MCF 10A (cell line): ENCODE measurements at regions not wholly inside any gene's neighbourhood (a gene's known extent, or its start where the extent isn't known, plus 50 kb on each side); places are given as distances from the start of the nearest gene placed in this dataset.

ENCODE experiments used
- BruUV-seq: library from RNA; stranded (reverse); fragments of 400-500 nt; replicated peaks from 2 replicates; lab custom pipeline; 2021; lab: Mats Ljungman, UMichigan
- CTCF ChIA-PET: fragments of 300-600 bp; sonication (Branson Sonifier 250); formaldehyde crosslinking; extraction: SDS; loops from one replicate; lab custom pipeline; 2021; ENCODE audit warnings: antibody characterized with exemption, inconsistent platforms; lab: Yijun Ruan, JAX
- POLR2A ChIA-PET: fragments of 300-600, 350-650 bp; sonication (Branson Sonifier 250); formaldehyde crosslinking; extraction: SDS; loops from one replicate; lab custom pipeline; 2020; ENCODE audit warnings: antibody characterized with exemption, inconsistent platforms; lab: Yijun Ruan, JAX
- DNase-seq: peaks from one replicate; pipeline ENCODE4 v3.0.0-alpha.2; 2018; ENCODE audit not compliant: unreplicated experiment
- H3K27ac Mint-ChIP-seq: one replicate; pipeline ENCODE4 v1.8.0; 2022; ENCODE audit warnings: mild to moderate bottlenecking, low read depth, mixed read lengths; ENCODE audit not compliant: unreplicated experiment
- H3K27me3 Mint-ChIP-seq: one replicate; pipeline ENCODE4 v1.8.0; 2022; ENCODE audit warnings: mixed read lengths; ENCODE audit not compliant: insufficient read depth, unreplicated experiment
- H3K36me3 Mint-ChIP-seq: one replicate; pipeline ENCODE4 v1.8.0; 2022; ENCODE audit warnings: mild to moderate bottlenecking, moderate library complexity, mixed read lengths; ENCODE audit not compliant: insufficient read depth, unreplicated experiment
- H3K4me1 Mint-ChIP-seq: one replicate; pipeline ENCODE4 v1.8.0; 2022; ENCODE audit warnings: mixed read lengths; ENCODE audit not compliant: insufficient read depth, unreplicated experiment
- H3K4me3 Mint-ChIP-seq: one replicate; pipeline ENCODE4 v1.8.0; 2022; ENCODE audit warnings: mild to moderate bottlenecking, moderate library complexity, mixed read lengths; ENCODE audit not compliant: unreplicated experiment
- H3K9me3 Mint-ChIP-seq: one replicate; pipeline ENCODE4 v1.8.0; 2022; ENCODE audit warnings: mixed read lengths; ENCODE audit not compliant: unreplicated experiment
- CTCF ChIP-seq: fragments of 200-600 bp; IDR thresholded peaks from one replicate; pipeline ENCODE4 v1.8.0; 2022; ENCODE audit warnings: antibody characterized with exemption, mild to moderate bottlenecking; ENCODE audit not compliant: unreplicated experiment
- intact Hi-C: fragments of 100-400 bp; cut with micrococcal nuclease; formaldehyde crosslinking; loops from 2 replicates; pipeline ENCODE4 v1.14.1; 2022

DNA sequence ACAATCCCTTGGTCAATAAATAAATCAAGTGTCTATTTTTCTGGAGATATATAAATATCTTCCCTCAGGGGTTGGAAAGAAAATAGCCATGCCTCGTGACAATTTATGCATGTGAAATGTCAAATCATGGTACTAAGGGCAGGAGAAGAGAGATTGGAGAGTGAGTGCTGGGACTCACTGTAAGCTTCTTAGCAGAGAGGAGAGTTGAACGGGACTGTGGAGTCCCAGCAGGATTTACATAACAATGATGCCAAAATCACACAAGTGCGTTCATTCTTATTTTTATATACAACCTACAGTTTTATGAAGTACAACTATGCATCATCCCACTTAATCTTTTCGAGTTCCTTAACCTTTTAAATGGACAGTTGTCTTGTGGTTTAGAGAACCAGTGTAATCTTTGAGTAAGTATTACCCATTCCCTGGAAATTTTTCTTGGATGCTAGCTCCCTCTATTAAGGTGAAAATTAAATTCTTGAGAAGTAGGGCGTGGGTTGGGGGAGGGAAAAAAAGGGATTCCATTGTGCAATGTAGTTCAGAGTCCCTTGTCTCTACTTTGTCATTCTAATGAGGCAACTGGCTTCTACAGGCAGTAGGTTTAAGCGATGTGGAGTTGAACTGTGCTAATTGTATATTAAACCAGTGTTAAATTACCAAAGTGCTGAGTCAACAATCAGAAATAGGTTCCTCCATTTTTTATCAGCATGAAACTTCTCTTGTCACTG, 143.6 kb upstream of the EPHA4 start:
- Mint-ChIP-seq H3K27ac (no peak overlapping the region), H3K36me3 (no peaks in the 10 kb centered on the region), H3K9me3 (no peaks in the 10 kb centered on the region), H3K4me3 (no peak overlapping the region), H3K27me3 (no peaks in the 10 kb centered on the region), H3K4me1 (peaks cover 9% of the 10 kb centered on the region)
- no peak for DNase-seq
- POLR2A ChIA-PET = interaction anchor here (0.7 kb wide), 1 partner anchor 370 kb away, joined by 4 read pairs; no protein-coding TSS in a partner anchor
- CTCF ChIA-PET = interaction anchor here (0.6 to 0.9 kb wide), 3 partner anchors 20 to 46 kb away, joined by 3 to 4 read pairs (median 3); no protein-coding TSS in a partner anchor
- intact Hi-C loops = no loop called here
- no TSS peak for BruUV-seq
- no peak for TF ChIP-seq CTCF

- no TSS peak for BruUV-seq
- ChIA-PET CTCF (interaction anchor here (1.0 kb wide), 1 partner anchor 53 kb away, joined by 3 read pairs; no protein-coding TSS in a partner anchor), POLR2A (no interaction called here)
- Mint-ChIP-seq H3K4me1 (no peaks in the 10 kb centered on the region), H3K9me3 (no peaks in the 10 kb centered on the region), H3K4me3 (no peak overlapping the region), H3K27me3 (no peaks in the 10 kb centered on the region), H3K36me3 (no peaks in the 10 kb centered on the region), H3K27ac (no peak overlapping the region)
- TF ChIP-seq CTCF = no peak
- DNase-seq = no peak
- intact Hi-C loops = no loop called here
Measured at GRCh38 chr2:221710744-221711143, 138.6 kb upstream of the EPHA4 start.

DNA sequence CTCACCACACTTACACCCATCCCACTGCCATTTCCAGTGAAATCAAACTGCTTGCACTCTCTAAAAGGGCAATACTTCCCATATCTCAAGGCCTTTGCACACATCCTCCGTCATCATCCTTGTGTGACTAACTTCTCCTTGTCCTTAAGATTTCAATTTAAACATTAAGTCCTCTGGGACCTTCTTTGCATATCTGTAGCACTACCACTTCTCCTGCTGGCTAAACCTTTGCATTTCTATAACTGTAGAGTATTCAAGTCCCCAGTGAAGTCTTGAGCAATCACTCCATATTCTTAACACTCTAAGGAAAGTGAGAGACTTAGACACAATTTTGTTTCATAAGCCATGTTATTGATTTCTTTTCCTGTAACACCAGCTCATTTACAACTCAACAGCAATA, 136.8 kb upstream of the EPHA4 start:
- no peak for TF ChIP-seq CTCF
- intact Hi-C loops = no loop called here

GRCh38 chr2:221705185-221705877, 133.2 kb upstream of the EPHA4 start:
- no peaks in the 10 kb centered on the region for H3K27me3 Mint-ChIP-seq
- no peak for TF ChIP-seq CTCF
- H3K9me3 Mint-ChIP-seq = no peaks in the 10 kb centered on the region
- POLR2A ChIA-PET = no interaction called here
- H3K27ac Mint-ChIP-seq = no peak overlapping the region
- no TSS peak for BruUV-seq
- intact Hi-C loops = no loop called here
- H3K36me3 Mint-ChIP-seq = no peaks in the 10 kb centered on the region
- H3K4me1 Mint-ChIP-seq = no peaks in the 10 kb centered on the region
- CTCF ChIA-PET = no interaction called here
- DNase-seq = no peak
- no peak overlapping the region for H3K4me3 Mint-ChIP-seq

More for the DNA sequence above, 136.8 kb upstream of the EPHA4 start:
- CTCF ChIA-PET = no interaction called here
- H3K36me3 Mint-ChIP-seq = no peaks in the 10 kb centered on the region
- H3K4me1 Mint-ChIP-seq = no peaks in the 10 kb centered on the region
- no TSS peak for BruUV-seq
- POLR2A ChIA-PET = no interaction called here
- DNase-seq = no peak
- H3K27ac Mint-ChIP-seq = no peak overlapping the region
- no peaks in the 10 kb centered on the region for H3K9me3 Mint-ChIP-seq
- no peaks in the 10 kb centered on the region for H3K27me3 Mint-ChIP-seq
- H3K4me3 Mint-ChIP-seq = no peak overlapping the region
